Panc1 (cell line): ENCODE measurements at regions not wholly inside any gene's neighbourhood (a gene's known extent, or its start where the extent isn't known, plus 50 kb on each side); places are given as distances from the start of the nearest gene placed in this dataset.

Experiments
- CTCF ChIP-seq: fragments of 450-650 bp; IDR thresholded peaks from 2 replicates; pipeline ENCODE4 v1.5.1; 2017; ENCODE audit warnings: mild to moderate bottlenecking
- POLR2AphosphoS5 ChIP-seq: IDR thresholded peaks from 2 replicates; pipeline ENCODE4 v1.6.1; 2012; ENCODE audit warnings: mild to moderate bottlenecking, low read depth, low read length, moderate library complexity
- REST ChIP-seq, 2 experiments: IDR thresholded peaks; 2 replicates each; pipeline ENCODE4 v1.6.1; 2011 to 2012; ENCODE audit warnings: low read depth in 2 of 2, control low read depth in 1 of 2, low read length in 1 of 2, mild to moderate bottlenecking in 1 of 2, moderate library complexity in 1 of 2; ENCODE audit not compliant: insufficient read depth in 1 of 2
- SIN3A ChIP-seq: IDR thresholded peaks from 2 replicates; pipeline ENCODE4 v1.6.1; 2012; ENCODE audit warnings: low read depth, mild to moderate bottlenecking, low read length, moderate library complexity, borderline replicate concordance; ENCODE audit not compliant: insufficient read depth
- TCF7L2 ChIP-seq: IDR thresholded peaks from 2 replicates; pipeline ENCODE4 v1.6.1; 2011; ENCODE audit warnings: mild to moderate bottlenecking, low read depth, low read length, inconsistent platforms

GRCh38 chr4:186952709-186953108 is 229.1 kb upstream of the FAT1 start:
- no peak for TF ChIP-seq CTCF
- TF ChIP-seq POLR2AphosphoS5, result no peak
- TF ChIP-seq REST (IDR thresholded peaks at IDR 0.05; ENCODE audit: insufficient read depth in 1 of 2, low read depth in 2 of 2, low read length in 1 of 2), result no peak
- no peak for TF ChIP-seq SIN3A
- TF ChIP-seq TCF7L2, result no peak
